GM10248 (cell line): ENCODE measurements at regions not wholly inside any gene's neighbourhood (a gene's known extent, or its start where the extent isn't known, plus 50 kb on each side); places are given as distances from the start of the nearest gene placed in this dataset.

ENCODE experiments used
- CTCF ChIA-PET: fragments of 300-600 bp; sonication (Branson Sonifier 250); formaldehyde crosslinking; extraction: SDS; loops from one replicate; lab custom pipeline; 2021; ENCODE audit warnings: antibody characterized with exemption; lab: Yijun Ruan, JAX
- POLR2A ChIA-PET: fragments of 350-650 bp; sonication (Branson Sonifier 250); formaldehyde crosslinking; extraction: SDS; loops from one replicate; lab custom pipeline; 2020; ENCODE audit warnings: antibody characterized with exemption; lab: Yijun Ruan, JAX
- DNase-seq: peaks from one replicate; pipeline ENCODE4 v3.0.0; 2012; ENCODE audit errors: extremely low spot score
- CTCF ChIP-seq: IDR thresholded peaks from 2 replicates; pipeline ENCODE4 v1.5.1; 2012; ENCODE audit warnings: mild to moderate bottlenecking, low read depth; ENCODE audit errors: extremely low read depth, missing control alignments, control extremely low read depth

DNA sequence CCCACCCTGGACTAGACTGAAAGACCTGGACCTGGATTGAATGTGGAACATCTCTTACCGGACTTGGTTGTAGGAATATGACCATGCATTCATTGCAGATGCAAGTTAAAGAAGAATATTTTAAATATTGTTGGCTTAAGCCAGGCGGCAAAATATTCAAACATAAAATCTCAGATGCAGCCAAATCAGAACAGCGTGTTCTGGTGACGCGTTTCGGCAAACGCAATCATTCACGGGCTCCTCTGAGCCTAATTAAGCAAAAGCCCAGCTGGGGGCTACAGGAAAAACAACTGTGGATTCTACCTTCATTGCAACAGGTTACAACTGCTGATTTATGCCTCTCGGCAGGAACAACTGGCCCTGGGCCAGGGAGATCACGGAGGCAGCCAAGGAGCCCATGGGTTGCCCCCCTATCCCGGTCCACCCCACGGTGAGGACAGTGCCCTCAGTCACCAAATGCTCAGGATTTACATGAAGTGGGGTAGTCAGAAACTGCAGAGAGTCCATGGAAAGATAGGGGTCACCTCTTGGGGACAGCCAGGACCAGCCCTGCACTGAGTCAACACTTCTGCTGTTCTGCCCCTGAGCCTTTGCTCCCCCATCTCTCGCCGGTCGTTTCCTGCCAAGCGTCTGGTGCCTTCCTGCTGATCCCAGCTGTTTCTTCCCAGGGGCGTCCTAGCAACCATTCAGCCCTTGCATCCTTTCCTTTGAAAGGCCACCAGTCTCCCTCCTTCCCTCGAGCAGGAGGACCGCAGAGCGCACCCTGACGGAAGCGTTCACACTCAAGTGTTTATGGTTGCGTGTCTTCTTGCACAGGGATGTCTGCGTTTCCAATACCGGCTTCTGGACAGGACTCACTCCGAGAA, 64.4 kb upstream of the SFMBT2 start:
- TF ChIP-seq CTCF, result no peak
- DNase-seq, result no peak
- ChIA-PET CTCF (interaction anchor here (1.1 kb wide), 1 partner anchor 7 kb away, joined by 3 read pairs; no protein-coding TSS in a partner anchor), POLR2A (no interaction called here)

DNA sequence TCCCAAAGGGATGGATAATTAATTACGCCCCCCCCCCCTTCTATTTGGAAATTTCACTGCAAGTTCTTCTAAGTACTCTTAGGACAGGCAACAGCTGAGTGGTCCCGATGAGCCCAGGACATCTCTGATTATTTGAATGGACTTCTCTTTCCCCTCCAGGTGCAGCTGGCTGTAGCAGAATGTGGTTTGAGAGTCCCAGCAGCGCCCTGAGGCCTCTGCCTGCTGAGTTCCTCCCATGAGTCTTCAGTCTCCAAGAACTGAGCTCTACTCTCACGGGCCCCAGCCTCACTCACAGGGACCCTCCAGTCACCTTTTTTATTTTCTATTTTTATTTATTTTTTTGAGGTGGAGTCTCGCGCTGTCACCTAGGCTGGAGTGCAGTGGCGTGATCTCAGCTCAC, 63.6 kb upstream of the SFMBT2 start:
- ChIA-PET CTCF (interaction anchor here (1.1 kb wide), 1 partner anchor 8 kb away, joined by 3 read pairs; no protein-coding TSS in a partner anchor), POLR2A (no interaction called here)
- no peak for TF ChIP-seq CTCF
- no peak for DNase-seq

- ChIA-PET CTCF (interaction anchor here (1.2 kb wide), 1 partner anchor 19 kb away, joined by 3 read pairs; no protein-coding TSS in a partner anchor), POLR2A (no interaction called here)
- DNase-seq, result no peak
- no peak for TF ChIP-seq CTCF
These were observed 62.6 kb upstream of the SFMBT2 start for GRCh38 chr10:7473474-7473873.

DNA sequence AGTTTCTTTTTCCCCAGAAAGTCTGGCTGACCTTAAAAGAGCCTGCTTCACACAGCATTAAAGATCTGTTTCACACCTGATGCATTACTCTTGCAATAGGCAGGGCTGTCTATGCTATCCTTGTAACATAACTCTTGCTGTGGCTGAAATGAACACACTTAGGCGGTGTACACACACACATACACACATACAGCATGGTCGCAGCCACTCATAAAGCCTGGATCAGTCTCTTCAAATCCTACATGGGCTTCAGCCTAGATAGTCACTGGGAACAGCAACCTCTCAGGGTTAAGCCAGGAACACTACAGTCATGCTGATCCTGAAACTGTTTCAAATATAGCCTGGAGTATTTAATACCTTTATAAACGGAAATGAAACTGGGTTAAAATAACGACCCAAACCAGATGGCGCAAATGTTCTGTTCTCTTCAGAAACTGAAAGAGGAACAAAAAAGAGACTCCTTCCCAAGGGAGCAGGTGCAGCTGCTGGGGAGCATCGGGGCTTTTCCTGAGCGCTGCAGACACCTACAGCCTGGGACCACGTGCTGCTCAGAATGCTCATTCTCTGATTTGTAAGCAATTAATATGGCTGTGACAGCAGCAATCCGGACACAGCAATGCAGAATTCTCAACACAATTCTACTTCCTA, 61.0 kb upstream of the SFMBT2 start:
- POLR2A ChIA-PET, result no interaction called here
- CTCF ChIA-PET, result interaction anchor here (1.0 to 2.1 kb wide), 3 partner anchors 12 to 351 kb away, joined by 3 to 5 read pairs (median 4); no protein-coding TSS in a partner anchor
- TF ChIP-seq CTCF, result no peak
- peak; percentile 67 for DNase-seq

DNA sequence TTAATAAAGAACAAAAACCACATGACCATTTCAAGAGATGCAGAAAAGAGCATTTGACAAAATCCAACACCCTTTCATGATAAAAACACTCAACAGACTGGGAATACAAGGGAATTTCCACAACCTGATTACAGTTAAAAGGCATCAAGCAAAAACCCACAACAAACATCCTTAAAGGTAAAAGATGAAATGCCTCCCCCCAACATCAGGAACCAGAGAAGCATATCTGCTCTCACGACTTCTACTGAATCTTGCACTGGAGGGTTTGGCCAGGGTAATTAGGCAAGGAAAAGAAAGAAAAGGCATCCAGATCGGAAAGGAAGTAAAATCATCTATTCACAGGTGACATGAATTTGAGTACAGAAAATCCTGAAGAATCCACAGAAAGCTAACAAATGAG, 59.5 kb upstream of the SFMBT2 start:
- POLR2A ChIA-PET, result no interaction called here
- no peak for TF ChIP-seq CTCF
- DNase-seq, result no peak
- CTCF ChIA-PET, result no interaction called here

DNA sequence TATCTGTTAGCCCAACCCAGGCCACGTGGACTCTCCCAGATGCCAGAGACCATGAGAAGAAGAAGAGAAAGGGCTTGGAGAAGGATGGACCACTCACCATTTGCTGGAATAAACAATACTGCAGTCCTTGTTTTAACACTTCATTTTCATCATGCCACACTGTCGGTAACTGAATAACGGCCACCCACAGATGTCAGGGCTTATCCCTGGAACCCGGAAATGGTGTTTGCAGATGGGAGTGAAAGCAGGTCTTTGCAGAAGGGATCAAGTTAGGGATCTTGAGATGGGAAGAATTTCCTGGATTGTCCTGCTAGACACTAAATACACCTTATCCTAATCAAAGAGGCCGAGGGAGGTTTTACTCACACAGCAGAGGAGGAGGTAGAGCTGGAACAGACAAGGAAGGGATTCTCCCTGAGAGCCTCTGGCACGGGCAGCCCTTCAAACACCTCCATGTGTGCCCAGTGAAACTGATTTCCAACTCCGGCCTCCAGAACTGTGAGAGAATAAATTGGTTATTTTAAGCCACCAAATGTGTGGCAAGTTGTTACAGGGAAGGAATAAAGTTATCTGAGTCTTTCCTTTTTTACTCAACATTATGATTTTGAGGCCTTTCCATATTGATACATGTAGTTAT, 56.3 kb upstream of the SFMBT2 start:
- ChIA-PET POLR2A (no interaction called here), CTCF (no interaction called here)
- DNase-seq, result no peak
- TF ChIP-seq CTCF, result no peak
